Prostate gland (tissue), 2 donors: ENCODE measurements at regions not wholly inside any gene's neighbourhood (a gene's known extent, or its start where the extent isn't known, plus 50 kb on each side); places are given as distances from the start of the nearest gene placed in this dataset.

Experiments used
- POLR2A ChIP-seq: fragments of 450-650 bp; IDR thresholded peaks from one replicate; pipeline ENCODE4 v1.6.1; 2016; ENCODE audit warnings: antibody characterized with exemption, mild to moderate bottlenecking
- TF ChIP-seq, protein P1 (sequence below), 4 experiments: fragments of 200-600 bp in 2 of 4; fragments of 450-650 bp in 2 of 4; sonication (generic) in 2 of 4; IDR thresholded peaks; 1 replicate in 3 of 4; 2 replicates in 1 of 4; pipeline ENCODE4 v1.5.1; 2016 to 2019; ENCODE audit warnings: antibody characterized with exemption in 4 of 4, mild to moderate bottlenecking in 2 of 4, moderate library complexity in 2 of 4

DNA sequence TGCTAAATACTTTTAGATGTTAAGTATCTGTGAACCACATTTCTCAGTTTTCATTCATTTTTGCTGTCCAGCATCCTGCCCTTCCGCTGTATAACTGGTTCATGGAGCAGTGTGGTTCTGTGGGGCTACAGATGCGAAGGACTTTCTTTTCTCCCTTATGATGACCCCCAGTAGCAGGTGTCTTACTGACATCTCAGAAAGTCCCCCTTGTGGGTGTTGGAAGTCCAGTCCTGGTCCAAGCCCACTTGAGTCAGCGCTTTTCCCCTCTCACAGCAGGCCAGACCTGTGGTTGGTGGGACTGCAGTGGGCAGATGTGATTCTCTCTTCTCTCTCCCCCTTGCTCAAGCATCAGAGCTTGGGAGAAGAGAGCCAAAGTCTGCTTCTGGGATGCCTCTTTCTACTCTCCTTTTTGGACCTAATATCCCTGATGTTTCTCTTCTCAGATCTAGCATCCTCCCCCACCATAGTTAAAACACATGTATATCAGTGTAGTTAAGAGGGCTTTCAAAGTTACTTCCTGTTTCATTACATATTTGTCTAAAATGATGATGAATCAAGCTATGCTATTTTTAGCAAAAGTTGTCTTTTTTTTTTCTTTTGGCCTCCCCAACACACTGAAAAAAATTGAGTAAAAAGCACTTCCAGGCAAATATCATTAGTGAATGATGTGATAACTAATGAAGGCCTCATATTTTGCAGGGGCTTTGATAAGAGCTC, 119.5 kb upstream of the ZNF618 start:
- TF ChIP-seq, protein P1, sequence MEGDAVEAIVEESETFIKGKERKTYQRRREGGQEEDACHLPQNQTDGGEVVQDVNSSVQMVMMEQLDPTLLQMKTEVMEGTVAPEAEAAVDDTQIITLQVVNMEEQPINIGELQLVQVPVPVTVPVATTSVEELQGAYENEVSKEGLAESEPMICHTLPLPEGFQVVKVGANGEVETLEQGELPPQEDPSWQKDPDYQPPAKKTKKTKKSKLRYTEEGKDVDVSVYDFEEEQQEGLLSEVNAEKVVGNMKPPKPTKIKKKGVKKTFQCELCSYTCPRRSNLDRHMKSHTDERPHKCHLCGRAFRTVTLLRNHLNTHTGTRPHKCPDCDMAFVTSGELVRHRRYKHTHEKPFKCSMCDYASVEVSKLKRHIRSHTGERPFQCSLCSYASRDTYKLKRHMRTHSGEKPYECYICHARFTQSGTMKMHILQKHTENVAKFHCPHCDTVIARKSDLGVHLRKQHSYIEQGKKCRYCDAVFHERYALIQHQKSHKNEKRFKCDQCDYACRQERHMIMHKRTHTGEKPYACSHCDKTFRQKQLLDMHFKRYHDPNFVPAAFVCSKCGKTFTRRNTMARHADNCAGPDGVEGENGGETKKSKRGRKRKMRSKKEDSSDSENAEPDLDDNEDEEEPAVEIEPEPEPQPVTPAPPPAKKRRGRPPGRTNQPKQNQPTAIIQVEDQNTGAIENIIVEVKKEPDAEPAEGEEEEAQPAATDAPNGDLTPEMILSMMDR (IDR thresholded peaks at IDR 0.05): no peak
- TF ChIP-seq POLR2A: no peak
